SK-N-SH (cell line): ENCODE measurements at regions not wholly inside any gene's neighbourhood (a gene's known extent, or its start where the extent isn't known, plus 50 kb on each side); places are given as distances from the start of the nearest gene placed in this dataset.

Source experiments
- CTCF ChIA-PET: fragments of 300-600, 350-600 bp; formaldehyde crosslinking; extraction: SDS; loops from one replicate; lab custom pipeline; 2021; lab: Yijun Ruan, JAX
- POLR2A ChIA-PET: fragments of 350-600 bp; sonication (Branson Sonifier 250); formaldehyde crosslinking; extraction: SDS; loops from one replicate; lab custom pipeline; 2020; ENCODE audit warnings: antibody characterized with exemption, inconsistent platforms; lab: Yijun Ruan, JAX
- DNase-seq: peaks from one replicate; pipeline ENCODE4 v3.0.0; 2012
- H2AFZ ChIP-seq: fragments of 200-600 bp; sonication (generic); 2 replicates; pipeline ENCODE4 v1.8.1; 2016; ENCODE audit warnings: antibody characterized with exemption, mild to moderate bottlenecking, low read depth
- H3F3A ChIP-seq: fragments of 200-600 bp; sonication (generic); replicated peaks from 2 replicates; pipeline ENCODE3; 2016; ENCODE audit warnings: antibody characterized with exemption, mild to moderate bottlenecking; ENCODE audit not compliant: insufficient read depth
- H3K27ac ChIP-seq, 2 experiments: fragments of 200-500 bp in 1 of 2; fragments of 200-600 bp in 1 of 2; sonication (Bioruptor generic) in 1 of 2; sonication (generic), shearing (Covaris generic) in 1 of 2; 2 replicates each; pipeline versions ENCODE4 v1.5.1 to v1.6.1; 2014 to 2016; ENCODE audit warnings: low read depth in 2 of 2, inconsistent platforms in 1 of 2, low read length in 1 of 2, mild to moderate bottlenecking in 1 of 2, mixed read lengths in 1 of 2
- H3K27me3 ChIP-seq: fragments of 200-600 bp; sonication (generic), shearing (Covaris generic); 2 replicates; pipeline ENCODE4 v1.6.1; 2016; ENCODE audit warnings: mixed run types; ENCODE audit not compliant: insufficient read depth
- H3K36me3 ChIP-seq, 2 experiments: fragments of 200-500 bp in 1 of 2; fragments of 200-600 bp in 1 of 2; sonication (Bioruptor generic) in 1 of 2; sonication (generic) in 1 of 2; replicated peaks in 1 of 2; 2 replicates each; pipeline versions ENCODE3 to v1.5.1; 2014 to 2016; ENCODE audit warnings: low read length in 1 of 2, mild to moderate bottlenecking in 1 of 2; ENCODE audit not compliant: insufficient read depth in 2 of 2, control insufficient read depth in 1 of 2
- H3K4me1 ChIP-seq, 2 experiments: fragments of 200-500 bp in 1 of 2; fragments of 200-600 bp in 1 of 2; sonication (Bioruptor generic) in 1 of 2; sonication (generic), shearing (Covaris generic) in 1 of 2; 2 replicates each; pipeline versions ENCODE4 v1.5.1 to v1.6.1; 2014 to 2016; ENCODE audit warnings: low read depth in 1 of 2, low read length in 1 of 2, mixed run types in 1 of 2; ENCODE audit not compliant: insufficient read depth in 2 of 2, control insufficient read depth in 1 of 2
- H3K4me2 ChIP-seq: fragments of 200-600 bp; sonication (generic), shearing (Covaris generic); 2 replicates; pipeline ENCODE4 v1.6.1; 2017; ENCODE audit warnings: mixed run types
- H3K4me3 ChIP-seq, 2 experiments: fragments of 200-500 bp in 1 of 2; fragments of 200-600 bp in 1 of 2; sonication (Bioruptor generic) in 1 of 2; sonication (generic), shearing (Covaris generic) in 1 of 2; 2 replicates each; pipeline versions ENCODE4 v1.5.1 to v1.8.1; 2014 to 2016; ENCODE audit warnings: low read depth in 2 of 2, inconsistent platforms in 1 of 2, low read length in 1 of 2, mild to moderate bottlenecking in 1 of 2, mixed read lengths in 1 of 2, moderate library complexity in 1 of 2
- H3K79me2 ChIP-seq: fragments of 200-600 bp; sonication (generic); 2 replicates; pipeline ENCODE4 v1.8.1; 2017; ENCODE audit warnings: mild to moderate bottlenecking; ENCODE audit not compliant: insufficient read depth
- H3K9ac ChIP-seq: fragments of 200-600 bp; sonication (generic); 2 replicates; pipeline ENCODE4 v1.6.1; 2017; ENCODE audit warnings: mixed run types
- H3K9me2 ChIP-seq: fragments of 200-600 bp; sonication (generic); 2 replicates; pipeline ENCODE4 v1.6.1; 2017; ENCODE audit warnings: mixed run types
- H3K9me3 ChIP-seq: fragments of 200-600 bp; sonication (generic); 2 replicates; pipeline ENCODE4 v1.6.1; 2017; ENCODE audit warnings: mixed run types, mild to moderate bottlenecking, moderate library complexity
- H4K20me1 ChIP-seq: fragments of 200-600 bp; sonication (generic); 2 replicates; pipeline ENCODE4 v1.6.1; 2017; ENCODE audit warnings: mild to moderate bottlenecking, mixed run types; ENCODE audit not compliant: insufficient read depth
- CHD2 ChIP-seq: fragments of 150-350 bp; IDR thresholded peaks from 2 replicates; pipeline ENCODE4 v1.6.1; 2018; ENCODE audit warnings: low read length; ENCODE audit not compliant: partially characterized antibody
- CTCF ChIP-seq: fragments of 200-600 bp; sonication (generic); IDR thresholded peaks from 2 replicates; pipeline ENCODE4 v1.6.1; 2017; ENCODE audit warnings: antibody characterized with exemption, mild to moderate bottlenecking, moderate library complexity
- EP300 ChIP-seq, 2 experiments: IDR thresholded peaks; 2 replicates each; pipeline versions ENCODE4 v1.4.0 to v1.6.1; 2012; ENCODE audit warnings: borderline replicate concordance in 1 of 2, low read depth in 1 of 2, low read length in 1 of 2
- FOSL2 ChIP-seq: IDR thresholded peaks from 2 replicates; pipeline ENCODE4 v1.4.0; 2012; ENCODE audit warnings: low read depth, mild to moderate bottlenecking, moderate library complexity, borderline replicate concordance
- FOXJ3 ChIP-seq: sonication (generic); formaldehyde crosslinking; IDR thresholded peaks from 2 replicates; pipeline ENCODE4 v1.5.1; 2020; ENCODE audit warnings: mild to moderate bottlenecking, missing genetic modification reagents
- FOXM1 ChIP-seq: IDR thresholded peaks from 2 replicates; pipeline ENCODE4 v1.4.0; 2012; ENCODE audit warnings: low read depth, mild to moderate bottlenecking
- GABPA ChIP-seq: IDR thresholded peaks from 2 replicates; pipeline ENCODE4 v1.4.0; 2012; ENCODE audit warnings: low read depth, mild to moderate bottlenecking
- IRF3 ChIP-seq: fragments of 150-350 bp; IDR thresholded peaks from 2 replicates; pipeline ENCODE4 v1.6.1; 2016; ENCODE audit warnings: mild to moderate bottlenecking, low read depth, low read length
- MAX ChIP-seq: IDR thresholded peaks from 2 replicates; pipeline ENCODE4 v1.4.0; 2012; ENCODE audit warnings: low read depth
- MXI1 ChIP-seq: IDR thresholded peaks from 2 replicates; pipeline ENCODE4 v1.6.1; 2012; ENCODE audit warnings: mild to moderate bottlenecking, low read depth, low read length, improper control_type of control experiment
- NFIC ChIP-seq: IDR thresholded peaks from 2 replicates; pipeline ENCODE4 v1.4.0; 2012; ENCODE audit warnings: borderline replicate concordance
- NRF1 ChIP-seq: IDR thresholded peaks from 2 replicates; pipeline ENCODE4 v1.6.1; 2012; ENCODE audit warnings: low read depth, mild to moderate bottlenecking, low read length
- POLR2AphosphoS5 ChIP-seq: IDR thresholded peaks from 2 replicates; pipeline ENCODE4 v1.6.1; 2012; ENCODE audit warnings: low read depth, low read length
- RAD21 ChIP-seq: IDR thresholded peaks from 2 replicates; pipeline ENCODE4 v1.6.1; 2012; ENCODE audit warnings: mild to moderate bottlenecking, low read length
- RCOR1 ChIP-seq: fragments of 150-350 bp; IDR thresholded peaks from 2 replicates; pipeline ENCODE4 v1.6.1; 2017; ENCODE audit warnings: antibody characterized with exemption, low read length
- RFX5 ChIP-seq: IDR thresholded peaks from 2 replicates; pipeline ENCODE4 v1.6.1; 2012; ENCODE audit warnings: mild to moderate bottlenecking, improper control_type of control experiment, low read length
- SMC3 ChIP-seq: IDR thresholded peaks from 2 replicates; pipeline ENCODE4 v1.6.1; 2012; ENCODE audit warnings: low read depth, low read length, improper control_type of control experiment
- USF1 ChIP-seq: IDR thresholded peaks from 2 replicates; pipeline ENCODE4 v1.4.0; 2012; ENCODE audit warnings: low read depth, borderline replicate concordance
- USF2 ChIP-seq: fragments of 150-350 bp; IDR thresholded peaks from 2 replicates; pipeline ENCODE4 v1.6.1; 2017; ENCODE audit warnings: antibody characterized with exemption, low read length, low read depth, borderline replicate concordance
- YY1 ChIP-seq: IDR thresholded peaks from 2 replicates; pipeline ENCODE4 v1.4.0; 2012; ENCODE audit warnings: low read depth, mild to moderate bottlenecking
- WGBS: methylation state at CpG from one replicate; pipeline ENCODE4 v1.1.6; 2017; ENCODE audit warnings: low lambda C conversion rate; 5-methylcytosine and 5-hydroxymethylcytosine counted together

GRCh38 chr7:41828911-41829310, 126.0 kb upstream of the INHBA start:
- Histone ChIP-seq H3F3A (peaks cover 10% of the 10 kb centered on the region), H3K9me3 (peaks cover 7% of the 10 kb centered on the region; the same call in 1 of the 2 replicates), H3K4me3 (no peak overlapping the region), H3K9ac (no peak overlapping the region), H4K20me1 (no peaks in the 10 kb centered on the region), H3K4me1 (peaks cover 0 to 16% of the 10 kb centered on the region in 2 experiments; a peak in 2 of 4 replicates), H3K27me3 (no peaks in the 10 kb centered on the region), H3K36me3 (no peaks in the 10 kb centered on the region), H2AFZ (no peak overlapping the region), H3K4me2 (no peak overlapping the region)
- DNase-seq = no peak
- CTCF ChIA-PET = no interaction called here
- POLR2A ChIA-PET = no interaction called here
- WGBS = 38% methylated on average over 4 of the region's 4 CpGs
- TF ChIP-seq FOXM1 (no peak), EP300 (IDR thresholded peaks at IDR 0.05; ENCODE audit: borderline replicate concordance in 1 of 2, low read depth in 1 of 2, low read length in 1 of 2) (no peak), NFIC (no peak), USF2 (no peak), FOXJ3 (CRISPR knock-in tag) (no peak), FOSL2 (no peak), MXI1 (no peak), CTCF (no peak), YY1 (no peak), USF1 (no peak), RFX5 (no peak), NRF1 (no peak), CHD2 (no peak), RCOR1 (no peak), SMC3 (no peak), GABPA (no peak), POLR2AphosphoS5 (no peak), RAD21 (no peak), MAX (no peak), IRF3 (no peak)
- TF ChIP-seq, all 33 proteins: peak for 0
- no peak overlapping the region for H3K27ac ChIP-seq
- no peaks in the 10 kb centered on the region for H3K79me2 ChIP-seq
- no peaks in the 10 kb centered on the region for H3K9me2 ChIP-seq
